CD14-positive monocyte (primary cell): ENCODE measurements at regions not wholly inside any gene's neighbourhood (a gene's known extent, or its start where the extent isn't known, plus 50 kb on each side); places are given as distances from the start of the nearest gene placed in this dataset.

ENCODE experiments used
- DNase-seq, 3 donors: peaks; one replicate each; pipeline ENCODE4 v3.0.0-alpha.2; 2011 to 2022
- H2AFZ ChIP-seq: 2 replicates; pipeline ENCODE4 v1.6.0; 2012; ENCODE audit warnings: mild to moderate bottlenecking, low read depth, low read length, inconsistent platforms; ENCODE audit not compliant: insufficient read depth, poor library complexity, severe bottlenecking
- H3K27ac ChIP-seq, 2 donors: 1 replicate in 1 of 2; 2 replicates in 1 of 2; pipeline ENCODE4 v1.5.1; 2012 to 2013; ENCODE audit warnings: low read length in 2 of 2, control low read depth in 1 of 2, inconsistent platforms in 1 of 2, low read depth in 1 of 2, mild to moderate bottlenecking in 1 of 2
- H3K27me3 ChIP-seq, 2 donors: one replicate each; pipeline versions ENCODE4 v1.6.0 to v1.6.1; 2011 to 2013; ENCODE audit warnings: low read length in 2 of 2; ENCODE audit not compliant: control insufficient read depth in 2 of 2, insufficient read depth in 2 of 2
- H3K36me3 ChIP-seq, 2 donors: replicated peaks in 1 of 2; 1 replicate in 1 of 2; 2 replicates in 1 of 2; pipeline versions ENCODE4 v1.5.1 to v1.6.1; 2012 to 2013; ENCODE audit warnings: low read length in 2 of 2, control low read depth in 1 of 2, inconsistent platforms in 1 of 2, mild to moderate bottlenecking in 1 of 2; ENCODE audit not compliant: insufficient read depth in 2 of 2, control insufficient read depth in 1 of 2
- H3K4me1 ChIP-seq, 2 donors: 1 replicate in 1 of 2; 2 replicates in 1 of 2; pipeline versions ENCODE4 v1.5.1 to v1.6.1; 2012 to 2013; ENCODE audit warnings: low read length in 2 of 2, control low read depth in 1 of 2, inconsistent platforms in 1 of 2, mild to moderate bottlenecking in 1 of 2, moderate library complexity in 1 of 2; ENCODE audit not compliant: insufficient read depth in 2 of 2, control insufficient read depth in 1 of 2
- H3K4me2 ChIP-seq: replicated peaks from 2 replicates; pipeline ENCODE3; 2012; ENCODE audit warnings: low read length, moderate library complexity, mild to moderate bottlenecking; ENCODE audit not compliant: poor library complexity, severe bottlenecking; ENCODE audit errors: extremely low read depth
- H3K4me3 ChIP-seq, 3 experiments: fragments of 200-600 bp in 1 of 3; sonication (generic) in 1 of 3; replicated peaks in 1 of 3; 1 replicate in 2 of 3; 2 replicates in 1 of 3; pipeline ENCODE4 v1.5.1; 2011 to 2013; ENCODE audit warnings: low read length in 3 of 3, mild to moderate bottlenecking in 3 of 3, control low read depth in 2 of 3, low read depth in 2 of 3, inconsistent platforms in 1 of 3, moderate library complexity in 1 of 3
- H3K79me2 ChIP-seq: 2 replicates; pipeline ENCODE4 v1.6.0; 2012; ENCODE audit warnings: mild to moderate bottlenecking, control low read depth, inconsistent platforms, low read length, moderate library complexity; ENCODE audit not compliant: insufficient read depth
- H3K9ac ChIP-seq: 2 replicates; pipeline ENCODE4 v1.6.0; 2017; ENCODE audit warnings: low read length, mild to moderate bottlenecking; ENCODE audit not compliant: insufficient read depth, poor library complexity, severe bottlenecking
- H3K9me3 ChIP-seq, 2 donors: replicated peaks in 1 of 2; 1 replicate in 1 of 2; 2 replicates in 1 of 2; pipeline versions ENCODE4 v1.5.1 to v1.6.1; 2012 to 2013; ENCODE audit warnings: low read length in 2 of 2, control low read depth in 1 of 2; ENCODE audit not compliant: control insufficient read depth in 1 of 2, insufficient read depth in 1 of 2
- H4K20me1 ChIP-seq: 2 replicates; pipeline ENCODE4 v1.6.0; 2012; ENCODE audit warnings: mild to moderate bottlenecking, low read length, control low read depth, moderate library complexity; ENCODE audit not compliant: insufficient read depth
- H3K27ac Mint-ChIP-seq, 7 donors: one replicate each; pipeline ENCODE4 v1.8.0; 2020; ENCODE audit warnings: mild to moderate bottlenecking in 7 of 7, mixed read lengths in 7 of 7, moderate library complexity in 6 of 7, inconsistent platforms in 2 of 7
- H3K27me3 Mint-ChIP-seq, 3 donors: one replicate each; pipeline ENCODE4 v1.8.0; 2021 to 2022; ENCODE audit warnings: low read depth in 3 of 3, mild to moderate bottlenecking in 3 of 3, mixed read lengths in 3 of 3, moderate library complexity in 3 of 3, inconsistent platforms in 1 of 3
- H3K36me3 Mint-ChIP-seq, 2 donors: one replicate each; pipeline ENCODE4 v1.8.0; 2020; ENCODE audit warnings: mixed read lengths in 2 of 2, inconsistent platforms in 1 of 2, mild to moderate bottlenecking in 1 of 2
- H3K4me1 Mint-ChIP-seq: one replicate; pipeline ENCODE4 v1.8.0; 2020; ENCODE audit warnings: mild to moderate bottlenecking, mixed read lengths
- H3K4me3 Mint-ChIP-seq, 2 donors: one replicate each; pipeline ENCODE4 v1.8.0; 2020; ENCODE audit warnings: mild to moderate bottlenecking in 2 of 2, mixed read lengths in 2 of 2, moderate library complexity in 1 of 2
- H3K9me3 Mint-ChIP-seq, 7 donors: one replicate each; pipeline ENCODE4 v1.8.0; 2020 to 2022; ENCODE audit warnings: mixed read lengths in 7 of 7, mild to moderate bottlenecking in 6 of 7, moderate library complexity in 6 of 7, inconsistent platforms in 2 of 7
- CTCF ChIP-seq: fragments of 200-600 bp; IDR thresholded peaks from one replicate; pipeline ENCODE4 v1.8.0; 2022; ENCODE audit warnings: antibody characterized with exemption, mild to moderate bottlenecking
- WGBS: methylation state at CpG from one replicate; pipeline ENCODE4 v1.1.5; 2013; ENCODE audit warnings: missing lambda C conversion rate; ENCODE audit not compliant: insufficient coverage; 5-methylcytosine and 5-hydroxymethylcytosine counted together
- intact Hi-C, 2 donors: fragments of 100-400 bp; cut with micrococcal nuclease; formaldehyde crosslinking; loops; one replicate each; pipeline versions ENCODE4 v1.15.0 to v1.15.1; 2023

GRCh38 chr6:63496361-63496804 lies 75.9 kb upstream of the LOC128125822 start:
- no peak overlapping the region for H3K4me2 ChIP-seq
- H3K27me3 Mint-ChIP-seq, result peaks cover 2 to 9% (median 3%) of the 10 kb centered on the region in 3 donors
- no peaks in the 10 kb centered on the region for H3K36me3 Mint-ChIP-seq
- no peak overlapping the region for H3K27ac Mint-ChIP-seq
- no peaks in the 10 kb centered on the region for H3K79me2 ChIP-seq
- H3K4me3 Mint-ChIP-seq, result no peak overlapping the region
- no peaks in the 10 kb centered on the region for H3K9me3 ChIP-seq
- no peaks in the 10 kb centered on the region for H3K9me3 Mint-ChIP-seq
- H3K4me1 ChIP-seq, result no peaks in the 10 kb centered on the region
- no peak for TF ChIP-seq CTCF
- no peaks in the 10 kb centered on the region for H3K4me1 Mint-ChIP-seq
- no peak overlapping the region for H3K27ac ChIP-seq
- WGBS, result 95% methylated on average over 2 of the region's 2 CpGs
- intact Hi-C loops, result no loop called here
- no peaks in the 10 kb centered on the region for H3K36me3 ChIP-seq
- H3K9ac ChIP-seq, result no peak overlapping the region
- no peaks in the 10 kb centered on the region for H4K20me1 ChIP-seq
- DNase-seq, result no peak
- H3K27me3 ChIP-seq, result no peaks in the 10 kb centered on the region
- H3K4me3 ChIP-seq, result no peak overlapping the region
- no peak overlapping the region for H2AFZ ChIP-seq

GRCh38 chr6:63502156-63502555 lies 70.1 kb upstream of the LOC128125822 start:
- no peaks in the 10 kb centered on the region for H3K4me1 Mint-ChIP-seq
- Histone ChIP-seq H3K27ac (no peak overlapping the region), H3K27me3 (no peaks in the 10 kb centered on the region), H3K36me3 (no peaks in the 10 kb centered on the region), H4K20me1 (no peaks in the 10 kb centered on the region), H3K9me3 (no peaks in the 10 kb centered on the region), H3K9ac (no peak overlapping the region), H3K4me1 (no peaks in the 10 kb centered on the region), H3K4me3 (no peak overlapping the region), H3K79me2 (no peaks in the 10 kb centered on the region), H3K4me2 (no peak overlapping the region), H2AFZ (no peak overlapping the region)
- no peak overlapping the region for H3K4me3 Mint-ChIP-seq
- peaks cover 1 to 4% (median 2%) of the 10 kb centered on the region in 3 donors for H3K27me3 Mint-ChIP-seq
- H3K9me3 Mint-ChIP-seq, result no peaks in the 10 kb centered on the region
- TF ChIP-seq CTCF, result no peak
- no peak overlapping the region for H3K27ac Mint-ChIP-seq
- intact Hi-C loops, result no loop called here
- no peaks in the 10 kb centered on the region for H3K36me3 Mint-ChIP-seq
- no peak for DNase-seq
